ENCODE measurements at regions not wholly inside any gene's neighbourhood (a gene's known extent, or its start where the extent isn't known, plus 50 kb on each side); places are given as distances from the start of the nearest gene placed in this dataset.

GRCh38 chr10:69703766-69704630 lies 74.0 kb downstream of the FAM241B start:
- TF ChIP-seq CTCF (IDR thresholded peaks at IDR 0.05; ENCODE audit: unreplicated experiment) = no peak
- POLR2A ChIA-PET = interaction anchor here (1.0 kb wide), 1 partner anchor 75 kb away, joined by 3 read pairs; no protein-coding TSS in a partner anchor
- Mint-ChIP-seq H3K36me3 (ENCODE audit: insufficient read depth, unreplicated experiment) (no peaks in the 10 kb centered on the region), H3K9me3 (ENCODE audit: unreplicated experiment) (no peaks in the 10 kb centered on the region), H3K4me1 (ENCODE audit: insufficient read depth, unreplicated experiment) (peaks cover 16% of the 10 kb centered on the region), H3K27me3 (ENCODE audit: insufficient read depth, unreplicated experiment) (peaks cover 37% of the 10 kb centered on the region), H3K4me3 (ENCODE audit: unreplicated experiment) (no peak overlapping the region), H3K27ac (ENCODE audit: low read depth, unreplicated experiment) (peak overlapping the region; percentile 67)
- peak; percentile 84 for DNase-seq (ENCODE audit: unreplicated experiment)
- intact Hi-C loops (cut with micrococcal nuclease) = no loop called here
- CTCF ChIA-PET = no interaction called here
- no TSS peak for BruUV-seq (replicated peaks)

GRCh38 chr10:69709366-69709941 lies 79.4 kb downstream of the FAM241B start:
- Mint-ChIP-seq H3K4me3 (ENCODE audit: unreplicated experiment) (no peak overlapping the region), H3K27ac (ENCODE audit: low read depth, unreplicated experiment) (no peak overlapping the region), H3K36me3 (ENCODE audit: insufficient read depth, unreplicated experiment) (no peaks in the 10 kb centered on the region), H3K4me1 (ENCODE audit: insufficient read depth, unreplicated experiment) (peaks cover 1% of the 10 kb centered on the region), H3K27me3 (ENCODE audit: insufficient read depth, unreplicated experiment) (peaks cover 35% of the 10 kb centered on the region), H3K9me3 (ENCODE audit: unreplicated experiment) (no peaks in the 10 kb centered on the region)
- intact Hi-C loops (cut with micrococcal nuclease) = no loop called here
- ChIA-PET POLR2A (no interaction called here), CTCF (interaction anchor here (1.4 to 3.1 kb wide), 2 partner anchors 8 to 193 kb away, joined by 3 to 18 read pairs; no protein-coding TSS in a partner anchor)
- BruUV-seq (replicated peaks) = no TSS peak
- no peak for DNase-seq (ENCODE audit: unreplicated experiment)
- TF ChIP-seq CTCF (IDR thresholded peaks at IDR 0.05; ENCODE audit: unreplicated experiment) = no peak

- no peak for TF ChIP-seq CTCF (IDR thresholded peaks at IDR 0.05; ENCODE audit: unreplicated experiment)
- H3K4me3 Mint-ChIP-seq (ENCODE audit: unreplicated experiment) = no peak overlapping the region
- no TSS peak for BruUV-seq (replicated peaks)
- ChIA-PET CTCF (interaction anchor here (1.4 kb wide), 1 partner anchor 194 kb away, joined by 3 read pairs; no protein-coding TSS in a partner anchor), POLR2A (no interaction called here)
- peaks cover 35% of the 10 kb centered on the region for H3K27me3 Mint-ChIP-seq (ENCODE audit: insufficient read depth, unreplicated experiment)
- no peak overlapping the region for H3K27ac Mint-ChIP-seq (ENCODE audit: low read depth, unreplicated experiment)
- no peaks in the 10 kb centered on the region for H3K9me3 Mint-ChIP-seq (ENCODE audit: unreplicated experiment)
- no peak for DNase-seq (ENCODE audit: unreplicated experiment)
- intact Hi-C loops (cut with micrococcal nuclease) = no loop called here
- no peaks in the 10 kb centered on the region for H3K36me3 Mint-ChIP-seq (ENCODE audit: insufficient read depth, unreplicated experiment)
- peaks cover 6% of the 10 kb centered on the region for H3K4me1 Mint-ChIP-seq (ENCODE audit: insufficient read depth, unreplicated experiment)
These were observed 80.2 kb downstream of the FAM241B start for GRCh38 chr10:69710008-69710888.

Measured in MCF 10A (cell line).